ENCODE measurements at regions not wholly inside any gene's neighbourhood (a gene's known extent, or its start where the extent isn't known, plus 50 kb on each side); places are given as distances from the start of the nearest gene placed in this dataset.

DNA sequence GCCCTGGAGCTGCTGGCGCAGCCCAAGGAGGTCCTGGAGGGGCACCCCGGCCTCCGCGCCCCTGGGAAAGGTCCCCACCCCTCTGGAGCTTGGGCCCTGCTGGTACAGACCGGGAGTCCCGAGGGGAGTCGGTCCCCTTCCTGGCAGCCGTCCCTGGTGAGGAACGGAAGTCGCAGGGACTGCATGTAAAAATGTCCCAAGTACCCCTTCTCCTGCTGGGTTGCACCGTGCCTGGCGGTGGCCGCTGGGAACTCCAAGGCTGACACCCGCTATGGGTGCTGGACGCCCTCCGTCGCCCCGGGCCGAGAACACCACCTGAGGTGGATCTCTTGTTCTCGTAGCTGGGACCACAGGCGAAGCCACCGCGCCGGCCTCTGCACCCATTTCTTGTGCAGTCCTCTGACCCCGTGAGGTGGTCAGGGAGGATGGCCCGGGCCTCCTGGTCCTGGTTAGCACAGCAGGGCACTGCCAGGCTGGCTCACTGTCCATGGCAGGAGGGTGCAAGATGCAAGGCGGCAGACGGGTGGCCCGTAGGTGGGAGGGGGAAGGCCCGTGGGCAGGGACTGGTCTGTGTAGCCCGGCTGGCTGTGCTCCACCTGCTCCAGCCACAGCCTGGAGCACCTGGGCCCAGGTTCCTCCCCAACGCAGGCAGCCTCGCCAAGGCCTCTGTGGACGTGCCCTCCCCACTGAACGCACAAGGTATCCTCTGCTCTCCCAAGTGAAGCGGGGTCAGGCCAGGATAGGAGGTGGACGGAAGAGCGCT lies 165.2 kb downstream of the IGLL1 start:
- no peak for DNase-seq (ENCODE audit: low read depth in 2 of 2, low spot score in 1 of 2)

DNA sequence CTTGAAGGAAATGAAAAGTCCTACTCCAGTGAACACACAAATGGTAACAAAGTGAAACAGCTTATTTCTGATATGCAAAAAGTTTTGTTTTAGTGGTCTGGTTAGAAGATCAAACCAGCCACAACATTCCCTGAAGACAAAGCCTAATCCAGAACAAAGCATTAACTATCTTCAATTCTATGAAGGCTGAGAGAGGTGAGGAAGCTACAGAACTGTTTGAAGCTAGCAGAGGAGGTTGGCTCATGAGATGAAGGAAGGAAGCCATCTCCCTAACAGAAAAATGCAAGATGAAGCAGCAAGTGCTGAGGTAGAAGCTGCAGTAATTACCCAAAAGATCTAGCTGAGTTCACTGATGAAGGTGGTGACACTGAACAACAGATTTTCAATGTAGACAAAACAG lies 168.4 kb downstream of the IGLL1 start:
- no peak for DNase-seq (ENCODE audit: low read depth in 2 of 2, low spot score in 1 of 2)

DNA sequence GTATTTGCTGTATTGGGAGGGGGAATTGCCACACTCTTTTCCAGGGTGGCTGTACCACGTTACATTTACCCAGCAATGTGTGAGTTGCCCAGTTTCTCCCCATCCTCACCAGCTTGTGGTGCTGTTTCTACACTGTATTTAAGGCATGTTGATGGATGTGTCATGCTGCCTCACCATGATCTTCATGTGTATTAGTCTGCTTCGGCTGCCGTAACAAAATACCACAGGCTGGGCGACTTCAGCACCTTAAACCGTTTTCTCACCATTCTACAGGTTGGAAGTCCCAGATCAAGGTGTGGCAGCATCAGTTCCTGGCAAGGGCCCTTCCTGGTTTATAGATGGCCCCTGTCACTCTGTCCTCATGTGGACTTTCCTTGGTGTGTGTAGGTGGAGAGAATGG lies 169.7 kb downstream of the IGLL1 start:
- DNase-seq (ENCODE audit: low read depth in 2 of 2, low spot score in 1 of 2), result no peak

DNA sequence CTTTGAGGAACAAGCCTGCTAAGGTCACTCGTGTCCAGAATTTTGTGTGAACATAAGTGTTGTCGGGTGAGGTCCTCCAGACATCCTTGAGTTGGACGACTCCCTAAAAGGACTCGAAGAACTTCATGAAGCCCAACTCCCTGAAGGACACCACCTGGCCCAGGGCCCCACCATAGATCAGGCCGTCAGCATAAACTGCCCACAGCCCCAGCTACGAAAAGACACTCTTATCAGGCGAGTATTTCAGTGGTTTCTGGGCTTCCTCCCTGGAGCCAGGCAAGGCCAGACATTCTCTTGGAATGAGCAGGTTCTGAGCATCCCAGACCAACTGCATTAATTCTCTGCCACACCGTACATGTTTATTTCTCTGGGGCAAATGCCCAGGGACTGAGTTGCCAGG lies 170.1 kb downstream of the IGLL1 start:
- no peak for DNase-seq (ENCODE audit: low read depth in 2 of 2, low spot score in 1 of 2)

DNA sequence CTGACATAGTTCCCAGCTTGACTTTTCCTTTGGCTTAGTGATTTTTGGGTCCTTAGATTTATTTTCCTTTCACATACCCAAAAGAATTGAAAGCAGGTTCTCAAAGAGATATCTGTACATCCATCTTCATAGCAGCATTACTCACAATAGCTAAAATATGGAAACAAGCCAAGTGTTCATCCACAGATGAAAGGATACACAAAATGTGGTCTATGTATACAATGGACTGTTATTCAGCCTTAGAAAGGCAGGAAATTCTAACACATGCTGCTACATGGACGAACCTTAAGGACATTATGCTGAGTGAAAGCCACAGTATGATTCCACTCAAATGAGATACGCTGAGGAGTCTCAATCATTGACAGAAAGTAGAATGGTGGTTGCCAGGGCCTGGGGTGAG lies 171.8 kb downstream of the IGLL1 start:
- DNase-seq (ENCODE audit: low read depth in 2 of 2, low spot score in 1 of 2), result no peak

DNA sequence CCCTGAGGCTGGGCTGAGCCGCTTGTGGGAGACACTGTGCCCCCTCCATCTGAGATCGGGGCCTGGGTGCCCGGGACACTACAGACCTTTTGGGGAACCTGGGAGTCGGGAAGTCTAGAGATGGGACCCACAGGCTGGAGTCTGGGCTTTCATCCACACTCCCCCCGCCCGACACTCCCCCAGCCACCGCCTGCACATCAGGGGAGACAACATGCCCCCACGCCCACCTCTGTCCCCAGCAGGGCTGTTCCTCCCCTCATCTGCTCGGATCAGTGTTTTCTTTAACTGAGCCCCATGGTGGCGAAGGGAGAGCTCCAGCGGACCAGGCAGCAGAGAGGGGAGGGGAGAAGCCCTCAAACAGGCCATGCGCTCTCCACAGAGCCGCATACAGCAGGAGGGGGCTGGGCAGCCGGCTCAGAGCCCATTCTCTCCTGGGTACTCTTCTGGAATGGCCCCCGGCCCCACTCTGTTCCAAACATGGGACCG lies 174.7 kb downstream of the IGLL1 start:
- no peak for DNase-seq (ENCODE audit: low read depth in 2 of 2, low spot score in 1 of 2)

DNA sequence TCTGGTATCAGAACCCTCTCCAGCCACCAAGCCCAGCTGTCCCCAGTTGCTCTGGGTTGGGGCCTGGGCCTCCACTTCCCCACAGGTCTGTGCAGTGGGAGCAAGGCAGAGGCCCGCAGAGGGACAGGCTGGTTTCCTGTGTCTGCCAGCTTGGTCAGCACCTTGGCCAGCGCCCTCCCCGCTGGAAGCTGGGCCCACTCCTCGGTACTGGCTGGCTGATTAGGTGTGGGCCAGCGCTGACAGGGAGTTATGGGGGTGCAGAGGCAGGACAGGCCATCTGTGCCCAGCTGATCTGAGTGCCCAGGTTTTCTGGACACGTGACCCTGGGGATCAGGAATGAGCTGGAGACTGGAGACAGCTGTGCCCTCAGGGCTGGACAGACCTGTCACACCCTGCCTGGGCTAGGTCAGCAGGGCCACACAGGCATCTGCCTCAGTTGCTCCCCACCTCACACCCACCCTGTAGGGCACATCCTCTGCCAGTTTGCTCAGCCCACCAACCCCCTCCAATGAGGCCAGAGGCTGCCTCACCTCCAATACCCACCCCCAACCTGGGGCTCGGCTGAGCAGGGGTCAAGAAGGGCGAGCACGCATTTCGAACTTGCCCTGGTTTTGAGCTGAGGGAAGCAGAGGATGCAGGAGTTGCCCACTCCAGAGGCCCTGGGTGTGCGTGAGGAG lies 175.3 kb downstream of the IGLL1 start:
- DNase-seq (ENCODE audit: low read depth in 2 of 2, low spot score in 1 of 2), result no peak

DNA sequence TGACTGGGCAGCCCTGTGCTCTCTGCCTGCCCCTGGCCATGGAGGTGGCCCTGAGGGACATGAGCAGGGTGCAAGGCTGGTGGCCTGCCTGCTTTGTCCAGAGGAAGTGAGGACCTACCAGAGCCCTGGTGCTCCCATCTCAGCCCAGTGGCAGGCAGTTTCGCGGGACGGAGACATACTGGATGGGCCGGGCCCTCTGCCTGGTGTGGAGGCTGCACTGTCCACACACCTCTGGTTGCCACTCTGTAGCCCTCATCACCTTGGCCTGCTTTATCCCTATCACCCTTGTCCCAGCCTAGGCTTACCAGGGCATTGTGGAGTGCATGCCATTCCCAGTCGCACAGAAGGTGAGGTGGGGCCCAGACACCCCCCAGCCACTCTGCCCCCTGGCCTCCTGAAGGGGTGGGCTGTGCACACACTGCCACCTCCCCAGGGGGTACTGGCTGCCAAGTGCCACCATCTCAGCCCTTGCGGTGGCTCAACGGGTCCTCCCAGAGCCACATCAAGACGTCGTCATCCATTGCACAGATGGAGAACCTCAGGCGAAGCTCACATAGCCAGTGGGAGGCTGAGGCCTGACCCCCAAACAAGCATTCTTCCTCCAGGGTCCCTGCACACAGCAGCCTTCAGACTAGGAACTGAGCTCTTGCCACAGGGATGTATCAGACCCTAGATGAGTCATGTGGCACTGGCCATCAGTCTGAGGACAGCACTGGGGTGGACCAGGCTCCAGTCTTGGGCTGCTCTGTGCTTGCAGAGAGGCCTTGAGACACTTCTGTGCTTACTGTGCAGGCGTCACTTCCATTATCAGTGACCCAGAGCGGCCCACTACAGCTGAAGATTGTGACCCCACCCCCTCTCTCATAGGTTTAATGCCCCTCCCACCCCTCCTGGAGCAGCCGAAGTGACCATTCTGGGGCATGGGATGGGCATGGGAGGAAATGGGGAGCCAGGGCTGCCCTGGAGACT lies 176.1 kb downstream of the IGLL1 start:
- no peak for DNase-seq (ENCODE audit: low read depth in 2 of 2, low spot score in 1 of 2)

DNA sequence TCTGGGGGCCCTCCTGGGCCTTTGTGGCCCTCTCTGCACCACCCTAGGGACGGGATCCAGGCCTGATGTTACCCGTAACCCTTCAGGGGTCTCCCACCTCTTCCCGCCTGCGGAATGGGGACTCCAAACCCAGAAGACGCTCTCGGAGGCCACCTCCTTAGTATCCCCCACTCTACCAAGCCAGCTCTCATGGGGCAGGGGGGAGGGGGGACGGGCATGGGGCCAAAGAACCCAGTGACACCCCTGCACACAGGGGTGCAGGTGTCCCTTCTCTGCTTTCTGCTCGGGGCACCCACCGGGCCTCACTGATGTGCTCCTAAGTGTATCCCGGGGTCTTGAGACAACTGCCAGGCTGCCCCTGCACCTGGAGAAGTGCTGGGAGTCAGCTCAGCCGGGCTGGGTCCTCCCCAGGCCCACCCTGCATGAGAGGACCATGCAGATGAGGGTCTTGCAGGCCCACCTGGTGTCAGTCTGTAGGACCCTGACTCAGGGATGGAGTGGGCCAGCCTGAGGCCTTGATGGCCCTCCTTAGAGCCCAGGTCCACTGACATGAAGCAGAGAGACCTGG lies 176.9 kb downstream of the IGLL1 start:
- no peak for DNase-seq (ENCODE audit: low read depth in 2 of 2, low spot score in 1 of 2)

DNA sequence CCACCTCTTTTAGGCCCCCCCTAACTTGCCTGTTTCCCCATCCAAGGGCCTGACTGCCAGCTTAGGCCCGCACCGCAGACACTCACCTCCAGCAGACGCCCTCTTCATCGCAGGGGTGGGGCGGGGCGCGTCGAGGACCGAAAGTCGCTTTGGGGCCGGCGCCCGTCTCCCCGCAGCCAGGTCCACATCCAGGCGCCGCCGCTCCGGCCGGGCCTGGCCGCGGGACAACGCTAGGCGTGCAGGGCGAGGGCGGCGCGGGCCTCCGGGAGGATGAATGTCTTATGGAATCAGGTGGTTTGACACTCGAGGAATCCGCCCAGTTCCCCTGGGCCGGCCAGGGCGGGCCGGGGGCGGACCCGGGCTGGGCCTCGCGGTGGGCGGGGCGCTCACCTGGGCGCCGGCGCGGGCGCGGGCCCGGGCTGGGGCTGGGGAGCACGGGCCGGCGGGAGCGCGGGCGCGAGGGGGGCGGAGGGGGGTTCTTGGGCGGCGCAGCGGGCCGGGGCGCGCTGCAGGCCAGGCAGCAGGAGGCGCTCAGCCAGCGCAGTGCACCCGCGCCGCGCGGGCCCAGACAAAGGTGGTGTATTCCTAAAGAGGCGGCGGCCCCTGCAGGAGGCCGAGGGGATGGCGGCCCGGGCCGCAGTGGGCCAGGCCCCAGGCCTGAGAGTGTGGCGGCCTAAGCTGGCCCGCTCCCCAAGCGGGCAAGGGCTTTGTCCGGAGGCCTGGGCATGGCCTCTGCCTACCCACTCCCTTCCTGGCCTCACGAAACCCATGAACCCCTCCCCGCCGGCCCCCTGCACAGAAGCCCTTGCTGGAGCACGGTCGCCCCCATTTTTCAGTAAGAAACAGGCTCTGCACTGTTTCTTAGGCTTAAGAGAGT lies 177.6 kb downstream of the IGLL1 start:
- peak in 1 of 2 donors; percentile 5 for DNase-seq (ENCODE audit: low read depth in 2 of 2, low spot score in 1 of 2)

DNA sequence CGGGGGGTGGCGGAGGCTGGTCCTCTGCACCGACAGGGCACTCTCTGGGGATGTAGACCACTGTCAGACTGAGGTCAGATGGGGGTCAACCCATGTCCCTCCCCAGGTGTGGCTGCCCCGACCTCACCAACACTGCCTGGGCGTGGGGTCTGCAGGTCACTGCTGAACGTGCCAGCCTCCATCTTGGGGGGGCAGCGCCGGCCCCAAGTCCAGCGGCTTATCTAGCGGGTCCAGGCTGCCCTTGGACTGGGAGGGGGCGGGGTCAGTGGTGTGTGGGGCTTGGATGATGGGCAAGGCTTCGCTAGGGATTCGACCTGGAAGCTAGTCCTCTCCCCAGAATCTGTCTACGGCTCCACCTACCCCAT lies 178.2 kb downstream of the IGLL1 start:
- DNase-seq (ENCODE audit: low read depth in 2 of 2, low spot score in 1 of 2), result no peak

DNA sequence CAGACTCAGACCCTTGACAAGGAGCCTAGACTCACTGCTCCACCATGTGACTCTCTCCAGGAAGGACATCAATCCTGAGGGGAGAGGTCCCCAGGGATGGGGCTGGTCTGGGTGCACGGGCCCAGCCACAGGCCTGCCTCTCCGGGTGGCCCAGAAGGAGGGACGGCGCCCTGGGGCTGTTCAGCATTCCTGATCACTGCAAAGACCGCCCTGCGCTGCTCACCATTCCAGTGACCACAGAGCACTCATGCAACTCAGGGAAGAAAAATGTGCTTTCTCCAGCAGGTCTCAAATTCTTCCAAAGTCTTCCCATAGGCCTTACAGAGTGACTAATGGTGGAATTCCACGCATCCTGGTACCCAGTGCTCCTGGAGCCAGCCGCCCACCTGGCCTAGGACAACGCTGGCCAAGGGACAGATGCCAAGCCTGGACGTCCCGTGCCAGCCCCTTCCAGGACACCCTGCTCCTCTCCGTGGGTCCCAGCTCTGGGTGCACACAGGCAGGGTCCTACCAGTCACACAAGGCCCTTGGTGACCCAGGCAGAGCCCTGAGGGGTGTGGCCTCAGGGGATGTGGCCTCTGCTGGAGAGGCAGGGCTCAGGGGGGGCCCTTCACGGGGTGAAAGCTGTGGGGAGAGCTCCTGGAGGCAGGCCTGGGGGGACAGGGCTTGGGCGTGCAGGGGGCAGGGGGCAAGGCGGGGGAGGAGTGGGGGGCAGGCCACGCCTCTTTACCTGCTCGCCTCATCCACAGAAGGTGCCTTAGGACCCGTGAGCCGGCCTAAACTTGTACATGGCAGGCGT lies 178.8 kb downstream of the IGLL1 start:
- no peak for DNase-seq (ENCODE audit: low read depth in 2 of 2, low spot score in 1 of 2)

DNA sequence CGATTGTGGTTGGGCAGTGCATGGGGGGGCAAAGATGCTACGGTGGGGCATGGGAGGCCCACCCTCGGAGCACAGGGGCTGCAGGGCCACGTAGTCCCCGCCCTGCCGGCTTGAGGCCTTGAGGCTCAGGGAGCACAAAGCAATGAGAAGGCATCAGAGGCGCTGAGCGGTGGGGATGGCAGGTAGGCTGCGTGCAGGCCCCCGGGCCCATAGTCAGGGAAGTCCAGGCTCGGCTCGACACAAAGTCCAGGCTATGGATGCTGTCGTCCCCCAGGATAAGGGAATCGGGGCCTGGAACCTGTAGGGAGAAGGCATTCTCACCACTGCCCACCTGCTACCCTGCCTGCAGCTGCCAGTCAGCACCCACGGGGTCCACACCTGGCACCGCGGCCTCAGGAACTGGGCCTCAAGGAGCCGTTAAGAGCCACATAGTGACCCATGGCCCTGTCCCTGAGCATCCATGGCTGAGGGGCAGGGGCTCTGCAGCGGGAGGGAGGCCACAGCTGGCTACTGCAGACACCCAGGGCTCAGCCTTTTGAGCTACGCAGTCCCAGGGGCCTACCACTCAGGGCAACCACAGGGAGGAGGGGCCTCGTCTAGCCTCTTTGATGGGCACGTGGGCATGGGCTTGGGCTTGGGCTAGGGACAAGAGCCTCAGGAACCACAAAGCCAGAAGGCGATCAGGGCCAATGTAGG lies 179.7 kb downstream of the IGLL1 start:
- DNase-seq (ENCODE audit: low read depth in 2 of 2, low spot score in 1 of 2), result no peak

DNA sequence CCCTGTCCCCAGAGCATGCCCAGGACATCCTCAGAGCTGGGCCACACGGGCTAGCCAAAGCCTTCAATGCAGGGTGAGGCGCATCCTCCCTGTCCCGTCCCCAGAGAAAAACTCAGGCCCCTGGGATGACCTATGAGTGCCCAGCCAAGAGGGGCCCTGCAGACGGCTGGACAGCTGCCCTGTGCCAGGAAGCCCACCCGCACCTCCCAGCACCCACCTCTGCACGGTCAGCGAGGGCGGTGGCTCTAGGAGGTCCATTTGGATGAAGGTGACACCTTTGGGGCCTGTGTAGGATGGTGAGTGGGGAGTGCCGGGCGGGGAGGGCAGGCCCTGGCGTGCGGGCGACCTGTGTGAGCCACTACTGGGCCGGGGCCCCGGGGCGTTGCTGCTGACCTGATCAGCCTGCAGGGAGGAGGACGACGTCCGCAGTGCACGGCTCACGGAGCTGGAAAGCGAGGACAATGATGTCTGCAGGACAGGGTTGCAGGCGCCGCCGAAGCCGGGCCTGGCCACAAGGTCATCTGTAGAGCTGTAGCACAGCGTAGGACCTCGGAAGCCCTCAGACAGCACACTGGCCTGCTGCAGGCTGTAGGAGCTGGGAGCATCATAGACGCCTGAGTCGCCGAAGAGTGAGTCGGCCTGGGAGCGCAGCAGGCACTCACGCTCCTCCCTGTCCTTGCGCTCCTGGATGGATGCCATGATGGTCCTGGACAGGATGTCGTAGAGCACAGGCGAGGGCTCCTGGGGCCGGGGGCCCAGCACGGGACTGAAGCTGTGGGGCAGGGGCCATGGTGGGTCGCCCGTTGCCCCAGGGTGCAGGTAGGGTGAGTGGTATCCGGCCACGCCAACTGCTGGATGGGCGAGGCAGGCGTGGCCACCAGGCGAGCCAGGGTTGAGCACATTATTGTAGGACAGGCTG lies 180.5 kb downstream of the IGLL1 start:
- no peak for DNase-seq (ENCODE audit: low read depth in 2 of 2, low spot score in 1 of 2)

DNA sequence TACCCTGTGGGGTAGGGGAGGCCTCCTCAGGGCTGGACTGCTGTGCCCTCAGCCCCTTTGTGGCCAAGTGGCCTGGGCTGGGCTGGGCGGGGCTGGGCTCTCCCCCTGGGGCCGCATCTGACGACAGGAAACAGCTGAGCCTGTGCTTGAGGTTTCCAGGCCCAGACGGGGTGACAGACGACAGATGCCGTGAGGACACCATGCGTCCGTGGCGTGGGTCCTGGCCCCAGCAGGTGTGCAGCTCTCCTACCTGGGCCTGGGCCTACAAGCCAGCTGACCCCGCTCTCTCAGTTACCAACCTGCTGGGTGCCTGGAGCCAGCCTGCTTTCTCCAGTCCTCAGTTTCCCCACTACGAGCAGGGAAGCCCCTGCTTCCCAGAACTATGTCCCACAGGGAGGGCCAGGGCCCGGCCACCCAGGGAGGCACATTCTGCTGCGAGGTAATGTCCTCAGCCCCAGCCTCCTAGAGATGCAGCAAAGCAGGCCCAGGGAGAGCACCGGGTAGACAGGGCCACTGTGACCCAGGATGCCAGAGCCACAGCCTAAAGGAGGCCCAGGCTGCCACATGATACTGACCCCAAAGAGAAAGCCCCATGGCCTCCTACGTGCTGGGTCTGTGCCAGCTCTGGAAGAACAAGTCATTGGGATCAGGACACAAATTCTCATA lies 181.3 kb downstream of the IGLL1 start:
- DNase-seq (ENCODE audit: low read depth in 2 of 2, low spot score in 1 of 2), result no peak

DNA sequence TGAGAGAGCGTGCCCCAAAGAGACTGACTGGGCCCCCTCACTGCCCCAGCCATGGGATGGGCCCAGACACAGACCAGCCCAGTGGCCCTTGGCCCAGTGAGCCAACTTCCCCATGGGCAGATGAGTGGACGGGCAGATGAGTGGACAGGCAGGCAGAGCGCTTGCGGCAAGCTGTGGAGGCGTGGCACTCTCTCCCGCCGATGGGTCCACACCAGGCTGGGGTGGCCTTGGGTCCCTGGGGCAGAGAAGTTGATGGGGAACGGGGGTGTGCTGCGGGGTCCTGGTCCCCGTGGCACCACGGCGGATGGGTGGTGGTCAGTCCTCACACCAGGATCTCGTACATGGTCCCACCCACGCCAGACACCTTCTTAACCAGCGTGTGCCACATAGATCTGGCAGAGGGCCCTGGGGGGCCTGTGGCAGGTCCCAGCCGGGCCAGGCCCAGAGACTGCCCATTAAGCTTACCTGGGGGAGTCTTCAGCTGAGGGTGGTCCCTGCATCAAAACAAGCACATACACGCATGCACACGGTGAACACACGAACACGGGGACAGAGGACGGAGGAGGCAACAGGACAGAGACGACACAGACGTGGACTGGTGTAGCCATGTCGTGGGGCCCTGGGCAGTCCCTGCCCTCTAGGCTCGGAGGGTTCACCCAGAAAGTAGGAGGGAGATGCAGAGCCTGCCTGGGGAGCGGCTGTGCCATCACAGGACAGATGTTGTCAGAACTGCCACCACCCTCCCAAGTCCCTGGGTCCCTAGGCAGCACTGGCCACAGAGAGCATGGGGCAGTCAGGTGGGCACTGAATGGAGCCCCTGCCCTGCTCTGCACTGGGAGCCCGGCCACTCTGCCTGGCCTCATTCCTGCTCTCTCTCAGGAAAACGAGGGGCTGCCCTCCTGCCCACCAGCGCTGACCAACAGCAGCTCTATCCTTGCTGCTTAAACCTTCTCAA lies 182.2 kb downstream of the IGLL1 start:
- DNase-seq (ENCODE audit: low read depth in 2 of 2, low spot score in 1 of 2), result no peak

All from stimulated activated CD8-positive, alpha-beta memory T cell treated with anti-CD3 and anti-CD28 coated beads, Interleukin-4, amount 100 ng/mL, for 1 hour (primary cell).